OCI-LY1 (cell line): ENCODE measurements at regions not wholly inside any gene's neighbourhood (a gene's known extent, or its start where the extent isn't known, plus 50 kb on each side); places are given as distances from the start of the nearest gene placed in this dataset.
"Not testable (repeated sequence)": the region's sequence is repeated elsewhere in the genome, so short reads cannot be mapped to it uniquely, and the experiment has no call there.

Source experiments
- CTCF ChIP-seq: fragments of 200-600 bp; sonication (generic), shearing (Covaris generic); IDR thresholded peaks from 2 replicates; pipeline ENCODE4 v1.5.1; 2017; ENCODE audit warnings: mild to moderate bottlenecking, antibody characterized with exemption, low read length, moderate library complexity, mixed read lengths
- EZH2 ChIP-seq: fragments of 200-600 bp; sonication (generic), shearing (Covaris generic); IDR thresholded peaks from 2 replicates; pipeline ENCODE4 v1.8.0; 2017; ENCODE audit warnings: borderline replicate concordance, mixed run types, mild to moderate bottlenecking, antibody characterized with exemption, low read length, moderate library complexity, mixed read lengths

DNA sequence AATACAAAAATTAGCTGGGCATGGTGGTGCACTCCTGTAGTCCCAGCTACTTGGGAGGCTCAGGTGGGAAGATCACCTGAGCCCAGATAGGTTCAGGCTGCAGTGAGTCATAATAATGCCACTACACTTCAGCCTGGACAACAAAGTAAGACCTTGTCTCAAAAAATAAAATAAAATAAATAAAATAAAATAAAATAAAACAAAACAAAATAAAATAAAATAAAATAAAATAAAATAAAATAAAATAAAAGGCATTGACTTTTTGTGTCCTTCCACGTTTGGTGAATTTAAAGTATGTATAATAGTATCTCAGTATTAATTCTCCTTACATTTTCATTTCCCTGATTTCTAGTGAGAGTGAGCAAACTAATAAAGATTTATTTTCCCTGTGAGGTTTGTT lies 113.6 kb downstream of the ZIC1 start:
- not testable (repeated sequence) for TF ChIP-seq CTCF, EZH2
